T follicular helper cell (primary cell): ENCODE measurements at regions not wholly inside any gene's neighbourhood (a gene's known extent, or its start where the extent isn't known, plus 50 kb on each side); places are given as distances from the start of the nearest gene placed in this dataset.

Experiments used
- DNase-seq: peaks from one replicate; pipeline ENCODE4 v3.0.0-alpha.2; 2020; ENCODE audit warnings: low read depth

GRCh38 chr3:176714034-176714433, 483.2 kb downstream of the TBL1XR1 start:
- no peak for DNase-seq

GRCh38 chr3:176712191-176712590, 485.1 kb downstream of the TBL1XR1 start:
- no peak for DNase-seq

GRCh38 chr3:176699288-176699687, 498.0 kb downstream of the TBL1XR1 start:
- DNase-seq: no peak

- DNase-seq: no peak
Measured at GRCh38 chr3:176697284-176697889, 499.9 kb downstream of the TBL1XR1 start.

- no peak for DNase-seq
Measured at GRCh38 chr3:176696816-176697215, 500.5 kb downstream of the TBL1XR1 start.

- no peak for DNase-seq
Measured at GRCh38 chr3:176692966-176693785, 504.1 kb downstream of the TBL1XR1 start.

- DNase-seq: no peak
Measured at GRCh38 chr3:176692199-176692965, 504.9 kb downstream of the TBL1XR1 start.

GRCh38 chr3:176690083-176690869, 507.0 kb downstream of the TBL1XR1 start:
- no peak for DNase-seq

- DNase-seq: no peak
Measured at GRCh38 chr3:176687754-176688153, 509.5 kb downstream of the TBL1XR1 start.

- no peak for DNase-seq
Measured at GRCh38 chr3:176683382-176683781, 513.9 kb downstream of the TBL1XR1 start.

GRCh38 chr3:176663837-176664831, 533.1 kb downstream of the TBL1XR1 start:
- DNase-seq: no peak

- no peak for DNase-seq
Measured at GRCh38 chr3:176663387-176663786, 533.9 kb downstream of the TBL1XR1 start.

GRCh38 chr3:176661432-176661964, 535.8 kb downstream of the TBL1XR1 start:
- DNase-seq: no peak

GRCh38 chr3:176655404-176656094, 541.7 kb downstream of the TBL1XR1 start:
- no peak for DNase-seq

GRCh38 chr3:176651622-176652021, 545.7 kb downstream of the TBL1XR1 start:
- no peak for DNase-seq

- DNase-seq: no peak
Measured at GRCh38 chr3:176650478-176650877, 546.8 kb downstream of the TBL1XR1 start.

GRCh38 chr3:176647987-176648386, 549.3 kb downstream of the TBL1XR1 start:
- DNase-seq: no peak

- no peak for DNase-seq
Measured at GRCh38 chr3:176633511-176633910, 563.8 kb downstream of the TBL1XR1 start.

GRCh38 chr3:176632925-176633324, 564.4 kb downstream of the TBL1XR1 start:
- DNase-seq: no peak

- no peak for DNase-seq
Measured at GRCh38 chr3:176631165-176631564, 566.1 kb downstream of the TBL1XR1 start.
